Kidney capillary endothelial cell (primary cell): ENCODE measurements at regions not wholly inside any gene's neighbourhood (a gene's known extent, or its start where the extent isn't known, plus 50 kb on each side); places are given as distances from the start of the nearest gene placed in this dataset.

Source experiments
- DNase-seq: peaks from one replicate; pipeline ENCODE4 v3.0.0-alpha.2; 2018; ENCODE audit warnings: low spot score

GRCh38 chr9:81847181-81847915 is 80.9 kb upstream of the SPATA31D4 start:
- no peak for DNase-seq

- peak; percentile 16 for DNase-seq
Measured at GRCh38 chr9:81848472-81848871, 79.8 kb upstream of the SPATA31D4 start.

- no peak for DNase-seq
Measured at GRCh38 chr9:81849631-81850259, 78.5 kb upstream of the SPATA31D4 start.

GRCh38 chr9:81850724-81851123 is 77.5 kb upstream of the SPATA31D4 start:
- no peak for DNase-seq

DNA sequence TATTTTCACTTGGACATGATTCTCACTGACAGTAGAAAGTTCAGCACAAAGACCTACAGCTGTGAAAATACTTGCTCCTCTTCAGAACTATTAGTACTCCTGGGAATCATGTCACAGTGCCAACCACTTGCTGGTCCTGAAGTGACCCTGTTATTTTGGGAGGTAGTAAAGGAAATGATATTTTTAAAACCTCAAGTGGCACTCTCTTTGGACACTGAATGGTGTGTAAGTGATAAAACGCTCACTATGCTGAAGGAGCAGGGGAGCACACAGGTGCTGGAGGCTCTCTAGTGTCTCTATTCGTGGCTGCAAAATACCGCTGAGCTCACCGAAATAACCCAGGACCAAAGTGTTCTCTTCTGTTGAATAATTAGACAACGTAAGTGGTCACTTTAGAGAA is 76.9 kb upstream of the SPATA31D4 start:
- DNase-seq = no peak

- DNase-seq = no peak
Measured at GRCh38 chr9:81852820-81853219, 75.4 kb upstream of the SPATA31D4 start.

- no peak for DNase-seq
Measured at GRCh38 chr9:81855538-81855937, 72.7 kb upstream of the SPATA31D4 start.

GRCh38 chr9:81858657-81859430 is 69.4 kb upstream of the SPATA31D4 start:
- no peak for DNase-seq

- DNase-seq = no peak
Measured at GRCh38 chr9:81860581-81860980, 67.6 kb upstream of the SPATA31D4 start.

DNA sequence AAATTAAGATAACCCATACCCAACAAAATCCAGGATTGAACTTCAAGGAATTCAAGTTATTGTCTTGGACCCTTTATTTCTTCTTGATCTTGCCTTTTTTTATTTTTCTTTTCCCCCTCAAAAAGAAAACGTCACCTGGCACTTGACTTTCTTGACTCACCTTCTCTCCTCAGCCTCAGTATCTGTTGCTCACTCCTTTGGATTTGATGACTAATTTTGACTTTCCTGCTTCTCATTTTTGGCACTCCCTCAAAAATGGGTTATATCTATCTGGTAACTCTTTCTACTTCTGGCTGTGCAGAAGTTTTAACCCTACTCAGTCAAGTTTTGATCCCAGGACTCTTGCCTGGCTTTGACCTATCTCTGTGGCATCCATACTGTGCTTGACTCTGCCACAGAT is 66.6 kb upstream of the SPATA31D4 start:
- no peak for DNase-seq

- no peak for DNase-seq
Measured at GRCh38 chr9:81868145-81868544, 60.1 kb upstream of the SPATA31D4 start.

GRCh38 chr9:81871695-81872094 is 56.5 kb upstream of the SPATA31D4 start:
- peak; percentile 71 for DNase-seq

- DNase-seq = no peak
Measured at GRCh38 chr9:81874250-81874649, 54.0 kb upstream of the SPATA31D4 start.

- peak; percentile 51 for DNase-seq
Measured at GRCh38 chr9:81874931-81875330, 53.3 kb upstream of the SPATA31D4 start.

GRCh38 chr9:81877047-81877446 is 51.2 kb upstream of the SPATA31D4 start:
- no peak for DNase-seq
